CMK (cell line): ENCODE measurements at regions not wholly inside any gene's neighbourhood (a gene's known extent, or its start where the extent isn't known, plus 50 kb on each side); places are given as distances from the start of the nearest gene placed in this dataset.

Experiments used
- DNase-seq: peaks from one replicate; pipeline ENCODE4 v3.0.0-alpha.2; 2010; ENCODE audit warnings: low read depth

DNA sequence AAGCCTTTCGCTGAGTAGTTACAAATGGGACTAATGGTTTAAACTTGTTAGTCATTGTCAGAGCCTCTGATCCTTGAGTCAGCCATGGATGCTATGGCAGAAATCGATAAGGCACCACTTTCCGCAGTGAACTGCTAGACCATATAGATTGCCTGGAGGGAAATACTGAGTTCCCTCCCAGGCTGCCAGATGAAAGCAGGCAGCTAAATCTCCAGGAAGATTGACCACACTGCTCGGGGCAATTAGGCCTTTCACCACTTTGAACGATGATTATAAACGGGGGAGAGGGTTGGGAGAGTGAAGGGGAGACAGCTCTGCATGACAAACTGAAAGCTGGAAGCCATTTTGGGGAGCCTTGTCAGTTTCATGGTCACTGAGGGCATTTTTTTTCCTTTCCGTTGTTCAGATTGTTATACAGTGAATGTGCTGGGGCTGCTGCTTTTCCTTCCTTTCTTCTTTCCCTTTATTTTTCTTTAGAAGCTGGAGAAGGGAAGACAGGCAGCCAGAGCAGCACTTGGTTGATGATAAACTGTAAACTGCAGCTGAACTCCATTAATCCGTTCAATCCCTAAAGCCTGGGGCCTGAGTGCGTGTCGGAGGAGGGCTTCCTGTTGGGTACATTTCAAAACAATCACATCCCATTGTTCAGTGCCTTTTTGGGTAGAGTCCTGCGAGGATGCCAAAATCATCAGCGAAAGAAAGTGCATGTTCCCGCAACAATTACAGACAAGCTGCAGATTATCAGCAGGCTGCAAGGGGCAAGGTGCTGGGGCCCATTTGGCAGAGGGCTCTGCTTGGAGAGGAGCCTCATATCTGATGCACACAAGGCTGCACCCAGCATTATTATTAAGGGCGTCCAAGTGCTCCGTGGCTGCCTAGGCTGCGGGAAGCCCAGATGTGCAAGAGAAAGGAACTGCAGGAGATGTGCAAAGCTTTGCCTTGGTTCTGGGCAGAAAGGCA is 308.4 kb downstream of the PSAT1 start:
- no peak for DNase-seq

DNA sequence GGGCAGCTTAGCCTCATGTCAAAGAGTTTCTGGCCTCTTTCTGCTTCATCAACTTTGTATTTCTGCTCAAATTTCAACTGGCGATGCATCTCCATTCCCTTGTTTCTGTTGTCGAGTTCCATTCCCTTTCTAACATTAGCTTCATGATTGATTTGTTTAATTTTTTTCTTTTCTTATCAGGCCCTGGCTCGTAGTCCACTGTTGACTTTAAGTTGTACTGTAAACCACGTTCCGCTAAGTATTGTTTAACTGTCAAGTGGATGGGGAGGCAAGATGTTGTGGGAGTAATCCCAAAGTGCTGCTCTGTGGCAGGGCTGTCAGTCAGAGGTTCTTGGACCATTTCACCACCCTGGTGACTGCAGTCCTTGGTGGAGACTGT is 309.1 kb downstream of the PSAT1 start:
- no peak for DNase-seq

DNA sequence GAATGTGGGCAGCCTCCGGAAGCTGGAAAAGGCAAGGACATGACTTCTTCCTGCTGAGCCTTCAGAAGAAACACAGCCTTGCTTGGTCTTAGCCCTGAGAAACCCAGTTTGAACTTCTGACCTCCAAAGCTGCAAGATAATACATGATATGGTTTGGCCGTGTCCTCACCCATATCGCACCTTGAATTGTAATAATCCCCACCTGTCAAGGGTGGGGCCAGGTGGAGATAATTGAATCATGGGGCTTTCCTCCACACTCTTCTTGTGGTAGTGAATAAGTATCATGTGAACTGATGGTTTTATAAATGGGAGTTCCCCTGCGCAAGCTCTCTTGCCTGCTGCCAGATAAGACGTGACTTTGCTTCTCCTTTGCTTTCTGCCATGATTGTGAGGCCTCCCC is 310.9 kb downstream of the PSAT1 start:
- no peak for DNase-seq

DNA sequence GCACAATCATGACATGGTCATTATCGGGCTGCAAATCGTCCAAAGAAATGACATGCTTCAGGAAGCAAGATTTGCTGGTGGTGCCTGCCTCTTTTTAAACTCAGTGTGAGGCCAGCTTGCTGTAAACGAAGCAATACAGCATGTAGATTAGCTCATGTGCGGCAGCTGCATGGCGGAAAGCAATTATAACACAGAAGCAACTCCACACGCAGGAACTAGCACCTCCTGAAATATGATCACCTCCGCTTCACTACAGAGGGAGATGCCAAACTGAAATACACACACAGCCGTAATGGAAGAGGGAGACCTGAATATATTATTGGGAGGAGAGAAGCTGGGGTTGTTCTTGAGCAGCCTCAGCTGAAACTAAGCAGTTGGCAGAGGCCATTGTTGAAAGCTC is 312.5 kb downstream of the PSAT1 start:
- DNase-seq = no peak

DNA sequence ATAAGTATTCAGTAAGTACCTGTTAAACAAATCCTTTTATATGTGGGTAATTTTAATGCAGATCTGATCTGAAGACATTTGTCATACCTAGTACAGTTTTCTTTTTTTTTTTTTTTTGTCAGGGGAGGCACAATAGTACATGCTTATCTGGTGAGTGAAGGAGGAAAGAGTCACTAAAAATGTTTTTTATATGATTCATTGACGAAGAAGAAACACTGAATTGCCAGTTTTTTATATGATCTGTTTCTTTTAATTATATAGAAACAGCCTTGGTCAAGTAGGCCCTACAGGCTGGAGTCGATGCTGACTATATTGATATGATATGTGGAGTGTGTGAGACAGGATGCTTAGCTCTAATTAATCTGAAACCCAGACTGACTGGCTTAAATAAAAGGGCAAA is 315.2 kb downstream of the PSAT1 start:
- no peak for DNase-seq

DNA sequence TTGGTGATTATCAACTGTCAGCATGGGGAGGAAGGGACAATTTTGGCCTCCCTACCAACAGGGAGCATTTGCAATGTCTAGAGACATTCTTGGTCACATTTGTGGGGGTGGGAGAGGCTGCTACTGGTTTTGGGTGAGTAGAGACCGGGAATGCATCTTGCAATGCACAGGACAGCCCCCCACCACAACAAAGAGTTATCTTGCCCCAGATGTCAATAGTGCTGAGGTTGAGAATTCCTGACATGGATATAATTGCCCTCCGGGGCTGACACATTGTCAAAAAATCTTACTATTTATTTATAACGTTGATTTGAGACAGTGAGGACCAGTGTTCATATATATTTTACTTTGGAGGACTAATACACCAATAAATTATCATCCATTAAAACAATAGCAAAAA is 316.1 kb downstream of the PSAT1 start:
- no peak for DNase-seq

DNA sequence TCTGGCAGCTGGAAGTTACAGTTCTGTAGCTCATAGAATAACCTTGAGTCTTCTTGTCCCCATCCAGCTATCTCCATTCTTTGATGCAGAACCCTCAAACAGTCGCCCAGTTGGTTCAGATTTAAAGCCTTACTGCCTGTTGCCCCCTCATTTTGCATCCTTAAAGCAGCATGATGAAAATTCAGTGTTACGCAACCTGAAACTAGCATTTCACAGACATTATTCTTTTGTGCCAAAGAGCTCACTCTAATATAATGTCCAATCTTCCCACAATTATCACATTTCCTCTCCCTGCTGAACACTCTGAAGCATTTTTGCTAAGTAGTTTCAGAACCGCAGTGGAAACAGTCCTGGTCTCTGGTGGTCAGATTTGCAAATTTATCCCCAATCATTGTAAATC is 318.0 kb downstream of the PSAT1 start:
- no peak for DNase-seq

DNA sequence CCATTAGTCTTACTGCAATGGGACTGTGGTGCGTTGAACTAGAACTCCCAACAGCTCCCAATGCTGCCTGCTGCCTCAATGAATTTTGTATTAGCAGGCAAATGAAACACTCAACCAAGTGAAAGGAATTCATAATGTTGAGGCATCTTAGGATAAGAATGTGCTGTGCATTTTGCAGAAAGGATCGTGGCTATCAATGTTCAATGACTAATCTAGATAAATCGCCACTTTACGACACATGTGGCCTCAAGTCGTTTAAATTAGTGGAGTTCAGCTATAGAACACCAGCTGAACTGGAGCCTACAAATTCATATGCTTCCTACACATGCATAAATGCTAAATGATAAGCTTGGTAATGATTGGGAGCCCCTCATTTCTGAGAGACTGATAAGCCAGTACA is 318.4 kb downstream of the PSAT1 start:
- DNase-seq = no peak

DNA sequence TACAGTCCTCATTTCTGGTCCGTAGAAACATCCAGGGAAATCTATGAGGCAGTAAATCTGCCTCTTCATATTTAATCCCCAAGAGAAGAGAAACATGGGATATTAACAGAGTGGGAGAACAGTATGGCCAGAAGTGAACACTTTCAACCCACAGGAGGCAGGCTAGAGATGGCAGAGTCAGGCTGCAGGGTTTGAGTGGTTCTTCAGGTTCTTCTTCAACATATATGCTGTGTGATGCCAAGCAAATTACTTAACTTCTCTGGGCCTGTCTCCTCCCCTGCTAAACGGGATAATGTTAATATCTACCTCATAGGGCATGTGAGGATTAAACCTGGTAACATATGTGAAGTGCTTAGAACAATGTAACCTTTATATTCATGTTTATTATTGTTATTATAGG is 321.8 kb downstream of the PSAT1 start:
- DNase-seq = no peak

DNA sequence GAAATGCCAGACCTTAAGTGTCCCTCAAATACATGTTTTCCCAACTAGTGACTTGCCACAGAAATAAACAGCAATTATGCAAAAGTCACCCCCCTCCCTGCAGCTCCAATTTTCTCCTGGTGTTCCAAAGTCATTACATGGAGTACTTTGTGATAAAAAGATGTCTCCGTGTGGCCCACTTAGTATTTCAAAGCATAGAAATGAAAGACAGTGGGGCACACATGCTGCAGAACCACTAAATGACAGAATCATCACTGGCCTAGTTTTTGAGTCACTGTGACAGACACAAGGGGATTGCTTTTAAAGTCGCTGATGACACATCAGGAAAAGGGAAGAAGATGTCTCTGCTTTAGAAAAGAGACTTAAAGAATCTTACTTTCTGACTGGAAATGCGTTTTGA is 323.4 kb downstream of the PSAT1 start:
- DNase-seq = no peak

DNA sequence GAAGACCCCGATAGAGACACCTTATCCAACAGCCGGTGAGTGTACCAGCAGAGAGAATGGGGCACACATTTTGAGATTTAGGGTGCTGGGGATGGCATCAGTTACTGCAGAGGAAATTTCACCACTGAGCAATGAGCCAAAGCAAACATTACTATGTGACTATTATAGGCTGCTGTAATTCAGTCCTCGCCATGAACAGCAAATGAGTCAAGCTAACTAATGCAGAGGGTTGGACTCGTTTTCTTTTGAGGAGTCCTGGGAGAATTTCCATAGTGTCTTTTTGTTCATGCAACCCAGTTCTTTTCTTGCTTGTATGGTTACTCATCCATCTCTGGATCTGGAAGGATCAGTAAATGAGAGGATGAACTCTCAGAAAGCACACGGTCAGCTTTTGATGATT is 323.8 kb downstream of the PSAT1 start:
- no peak for DNase-seq

DNA sequence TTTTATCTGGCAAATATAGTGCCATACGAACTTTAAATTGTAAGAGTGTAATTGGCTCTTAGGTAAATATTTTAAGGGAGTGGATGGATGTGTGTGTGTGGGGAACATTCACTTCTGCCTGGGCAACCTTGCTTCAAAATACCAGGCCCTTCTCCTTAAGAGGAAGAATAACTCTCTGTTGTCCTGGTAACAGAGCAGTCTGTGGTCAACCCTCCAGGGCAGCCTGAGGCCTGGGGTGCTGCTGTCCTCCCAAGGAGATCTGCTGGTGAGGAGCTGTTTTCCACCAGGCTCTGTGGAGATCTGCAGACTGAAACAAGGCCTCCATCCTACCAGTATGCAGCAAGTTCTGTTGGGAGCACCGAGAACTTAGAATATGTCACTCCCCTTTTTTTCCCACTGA is 325.2 kb downstream of the PSAT1 start:
- DNase-seq = no peak

DNA sequence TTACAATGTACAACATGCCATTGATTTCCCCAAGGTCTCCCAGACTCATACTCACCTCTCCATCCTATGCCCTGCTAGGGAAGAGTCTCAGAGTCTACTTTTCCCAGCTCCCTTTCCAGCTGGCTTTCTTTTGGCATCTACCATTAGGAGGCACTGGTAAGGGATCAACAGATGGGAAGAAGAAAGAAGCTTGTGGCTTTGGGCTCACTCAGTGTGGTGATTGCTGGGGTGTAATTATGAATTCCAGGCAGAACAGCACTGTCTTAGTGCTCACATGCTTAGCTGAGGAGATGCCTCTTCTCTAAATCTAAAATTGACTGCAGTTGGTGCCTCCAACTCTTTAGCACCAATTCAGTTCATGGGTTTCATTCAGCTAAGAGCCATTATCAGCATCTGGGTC is 330.0 kb downstream of the PSAT1 start:
- no peak for DNase-seq

DNA sequence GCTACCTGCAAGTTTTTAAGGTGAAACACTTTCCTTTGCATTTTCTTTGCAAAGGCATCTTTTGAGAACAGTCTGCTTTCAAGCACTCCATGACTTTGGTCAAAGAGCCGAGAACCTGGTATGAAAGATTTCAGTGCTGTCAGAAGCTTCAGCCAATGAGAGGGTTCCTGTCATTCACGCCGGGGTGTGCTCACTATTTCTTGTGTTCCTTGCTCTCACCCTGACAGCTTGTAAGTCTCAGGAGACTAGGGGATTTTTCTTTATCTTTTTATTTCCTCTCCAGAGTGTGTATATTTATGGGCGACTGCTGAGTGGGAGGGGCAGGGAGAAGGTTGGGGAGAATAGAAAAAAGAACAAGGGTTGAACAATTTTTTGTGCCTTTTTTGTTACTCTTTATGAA is 334.0 kb downstream of the PSAT1 start:
- DNase-seq = no peak

DNA sequence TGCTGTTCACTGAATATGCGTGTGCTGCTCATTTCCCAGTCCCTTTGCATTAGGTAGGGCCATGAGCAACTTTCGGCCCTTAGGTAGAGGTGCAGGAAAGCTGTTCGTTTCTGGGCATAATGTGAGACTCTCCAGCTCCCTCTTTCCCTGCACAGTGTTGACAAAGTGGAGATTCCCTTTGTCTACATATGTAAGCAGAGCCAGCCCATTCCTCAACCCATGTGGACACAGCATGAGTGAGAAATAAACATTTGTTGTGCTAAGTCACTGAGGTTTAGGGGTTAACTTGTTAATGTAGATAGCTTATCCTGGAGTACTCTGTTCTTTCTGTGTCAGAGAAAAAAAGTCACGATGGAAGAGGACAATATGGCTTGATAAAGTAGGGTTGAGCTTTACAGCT is 343.8 kb downstream of the PSAT1 start:
- DNase-seq = no peak

DNA sequence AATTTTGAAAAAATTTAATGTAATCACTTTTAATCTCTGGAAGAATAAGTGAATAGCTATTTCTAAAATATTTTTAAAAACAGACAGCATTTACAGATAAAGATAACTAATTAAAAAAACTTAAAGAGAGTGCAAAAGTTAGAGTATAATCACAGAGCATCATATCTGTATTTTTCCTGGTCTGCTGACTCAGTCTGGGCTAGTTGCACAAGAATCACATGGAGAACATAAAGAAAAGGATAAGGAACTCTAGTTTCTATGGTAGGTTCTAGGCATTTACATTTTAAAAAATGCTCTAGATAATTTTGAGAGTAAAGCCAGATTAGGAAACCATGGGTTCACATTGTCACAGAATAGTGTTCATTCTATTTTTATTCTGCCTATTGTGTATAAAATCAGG is 347.4 kb downstream of the PSAT1 start:
- no peak for DNase-seq

DNA sequence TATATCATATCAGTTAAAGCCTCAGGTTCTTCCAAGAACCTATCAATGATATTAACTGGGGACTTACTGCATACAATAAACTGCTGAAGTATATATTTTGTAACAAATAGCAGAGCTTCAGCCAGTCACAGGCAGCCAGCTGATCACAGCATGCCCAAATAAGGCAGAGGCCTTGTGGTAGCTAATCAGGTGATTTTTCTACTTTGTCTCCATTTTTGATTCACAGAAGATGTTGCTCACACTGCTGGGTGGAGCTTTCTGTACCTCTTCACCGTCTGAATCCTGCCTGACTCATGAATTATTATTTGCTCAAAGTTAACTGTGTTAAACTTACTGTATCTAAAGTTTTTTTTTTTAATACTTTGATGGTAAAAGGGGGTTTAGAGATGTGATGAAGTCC is 357.4 kb downstream of the PSAT1 start:
- DNase-seq = no peak

DNA sequence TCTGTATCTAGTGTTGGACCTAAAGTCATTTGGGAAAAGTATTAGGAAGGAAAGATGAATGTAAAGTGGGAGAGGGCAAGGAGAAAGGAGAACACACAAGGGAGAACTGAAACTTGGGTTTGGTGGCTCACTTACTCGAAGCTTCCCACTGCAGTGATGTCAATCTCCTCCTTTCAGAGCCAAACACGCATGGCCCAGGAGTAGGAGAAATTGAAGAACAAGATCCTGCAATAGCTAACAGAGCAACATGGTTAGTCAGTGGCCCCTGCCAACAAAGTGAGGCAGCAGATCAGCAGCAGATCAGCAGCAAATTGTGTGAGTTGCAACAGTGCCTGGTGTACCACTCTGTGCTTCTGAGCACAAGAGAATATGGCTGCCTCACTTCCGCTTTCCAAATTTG is 366.4 kb downstream of the PSAT1 start:
- no peak for DNase-seq

DNA sequence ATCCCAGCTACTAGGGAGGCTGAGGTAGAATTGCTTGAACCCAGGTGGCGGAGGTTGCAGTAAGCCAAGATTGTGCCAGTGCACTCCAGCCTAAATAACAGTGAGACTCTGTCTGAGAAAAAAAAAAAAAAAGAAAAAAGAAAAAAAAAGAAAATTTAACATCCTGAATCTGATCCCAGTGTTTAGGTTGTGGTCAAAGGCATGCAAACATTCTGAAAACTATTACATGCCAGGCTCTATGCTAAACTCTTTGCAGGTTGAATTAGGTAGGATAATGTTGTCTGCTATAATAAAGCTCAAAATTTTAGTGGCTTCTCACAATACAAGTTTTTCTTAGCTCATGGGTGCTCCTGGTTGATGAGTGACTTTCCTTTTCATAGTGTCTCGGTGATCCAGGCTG is 367.4 kb downstream of the PSAT1 start:
- DNase-seq = no peak

DNA sequence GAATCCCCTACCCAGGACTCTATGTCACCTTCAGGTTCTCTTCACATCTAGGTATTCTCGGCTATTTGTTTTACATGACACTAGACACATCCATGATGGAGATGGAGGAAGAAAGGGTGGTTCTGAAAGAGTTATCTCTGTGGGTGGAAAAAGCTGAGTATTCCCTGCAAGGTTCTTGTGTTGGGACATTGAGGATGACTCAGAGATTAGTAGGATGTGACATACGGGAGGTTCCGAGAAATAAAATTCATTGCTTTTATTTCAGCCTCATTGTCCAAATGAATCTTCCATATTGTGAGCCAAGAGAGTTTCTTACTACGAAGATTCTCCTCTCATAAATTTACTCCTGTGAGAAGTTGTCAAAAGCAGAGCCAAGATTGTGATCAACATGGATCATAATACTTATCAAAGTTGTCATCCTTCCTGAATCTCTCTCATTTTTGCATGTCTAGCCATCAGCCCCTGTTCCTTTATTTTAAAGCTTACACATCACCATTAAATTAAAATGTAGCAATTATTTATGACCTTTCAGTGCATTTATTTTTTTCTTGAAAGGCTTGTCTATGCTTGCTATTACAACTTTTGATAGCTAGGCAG is 370.0 kb downstream of the PSAT1 start:
- DNase-seq = no peak

DNA sequence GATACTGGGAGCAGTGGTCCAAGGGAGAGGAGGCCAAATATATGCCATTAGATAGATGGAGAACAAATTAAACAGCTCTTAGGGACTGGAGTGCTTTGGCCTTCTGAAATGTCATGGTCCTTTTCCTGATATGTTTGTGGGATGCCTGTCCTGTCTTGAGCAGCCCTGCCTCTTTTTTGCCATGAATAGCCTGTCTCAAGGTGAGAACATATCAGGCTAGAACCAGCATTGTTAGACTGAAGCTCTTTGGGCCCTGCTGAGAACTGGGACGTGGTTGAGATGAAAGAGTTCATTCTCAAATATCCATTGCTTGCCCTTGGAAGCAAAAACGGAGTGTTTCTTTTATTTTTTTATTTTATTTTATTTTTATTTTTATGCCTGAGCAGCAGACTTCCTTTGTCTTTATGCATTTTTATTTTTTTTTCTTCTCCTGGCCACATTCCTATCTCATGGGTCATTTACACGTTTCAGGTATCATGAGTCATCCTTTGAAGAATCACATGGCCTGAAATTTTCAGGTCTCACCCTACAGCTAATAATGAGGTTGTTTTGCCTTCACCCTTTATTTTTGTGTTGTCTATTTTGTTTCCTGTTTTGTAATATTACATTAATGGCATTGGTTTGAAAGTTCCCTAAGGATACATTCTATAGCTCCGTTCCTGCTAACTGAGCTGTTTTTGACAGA is 371.4 kb downstream of the PSAT1 start:
- no peak for DNase-seq

DNA sequence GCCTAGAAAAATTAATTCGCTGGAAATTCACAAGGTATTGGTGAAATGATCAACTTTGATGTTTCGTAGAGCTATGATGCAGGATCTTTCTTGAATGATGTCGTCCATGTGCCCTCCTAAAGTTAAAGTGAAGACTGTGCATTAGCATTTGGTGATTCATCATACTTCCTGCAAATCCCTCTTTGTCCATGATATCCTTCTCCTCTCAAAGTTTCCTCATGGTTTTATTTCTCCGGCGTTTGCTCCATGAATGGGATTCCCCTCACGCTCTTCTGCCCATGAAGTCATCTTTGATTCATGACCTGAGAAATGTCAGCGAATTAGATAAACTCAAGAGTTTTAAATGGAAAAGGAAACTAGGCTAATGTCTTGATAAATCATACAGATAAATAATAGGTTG is 372.7 kb downstream of the PSAT1 start:
- DNase-seq = no peak

DNA sequence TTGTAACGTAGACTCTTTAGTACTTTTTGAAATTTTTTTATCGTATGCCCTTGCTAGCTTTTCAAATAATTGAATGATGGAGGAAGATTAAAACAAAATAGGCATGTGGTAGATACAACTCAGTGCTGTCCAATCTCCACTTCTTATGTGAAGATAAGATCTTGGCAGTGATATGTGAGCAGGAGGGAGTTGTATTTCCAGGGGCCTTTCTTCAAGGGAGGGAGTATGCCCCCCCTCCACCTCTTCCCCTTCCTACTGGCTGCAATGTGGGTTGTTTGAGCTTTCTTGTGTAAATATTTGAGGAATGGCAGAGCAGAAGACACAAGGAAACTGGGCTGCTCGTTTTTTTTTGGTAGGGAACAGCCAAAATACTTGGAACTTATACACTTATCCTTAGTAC is 374.9 kb downstream of the PSAT1 start:
- no peak for DNase-seq
